Neural cell (in vitro differentiated cells): ENCODE measurements at regions not wholly inside any gene's neighbourhood (a gene's known extent, or its start where the extent isn't known, plus 50 kb on each side); places are given as distances from the start of the nearest gene placed in this dataset.

ENCODE experiments used
- H2AFZ ChIP-seq: fragments of 200-600, 300-800 bp; sonication (generic), shearing (Covaris generic); 2 replicates; pipeline ENCODE4 v1.6.0; 2014; ENCODE audit warnings: low read depth, mild to moderate bottlenecking, antibody characterized with exemption, low read length, moderate library complexity
- H3F3A ChIP-seq: fragments of 200-600 bp; shearing (Covaris generic); 2 replicates; pipeline ENCODE4 v1.6.1; 2016; ENCODE audit warnings: mild to moderate bottlenecking, moderate library complexity, mixed read lengths, antibody characterized with exemption, low read length; ENCODE audit not compliant: insufficient read depth, poor library complexity, severe bottlenecking
- H3K27ac ChIP-seq: fragments of 200-600, 300-800 bp; sonication (generic), shearing (Covaris generic); 2 replicates; pipeline ENCODE4 v1.5.1; 2014; ENCODE audit warnings: mild to moderate bottlenecking, low read length, moderate library complexity
- H3K27me3 ChIP-seq: fragments of 300-800, 200-600 bp; sonication (generic), shearing (Covaris generic); 2 replicates; pipeline ENCODE4 v1.6.0; 2014; ENCODE audit warnings: mild to moderate bottlenecking, low read depth, low read length, moderate library complexity; ENCODE audit not compliant: insufficient read depth
- H3K36me3 ChIP-seq: fragments of 300-800, 200-600 bp; sonication (generic), shearing (Covaris generic); 2 replicates; pipeline ENCODE4 v1.5.1; 2014; ENCODE audit warnings: mild to moderate bottlenecking, antibody characterized with exemption, low read length, moderate library complexity; ENCODE audit not compliant: insufficient read depth
- H3K4me2 ChIP-seq: fragments of 300-800, 200-600 bp; sonication (generic), shearing (Covaris generic); 2 replicates; pipeline ENCODE4 v1.6.0; 2014; ENCODE audit warnings: mild to moderate bottlenecking, low read length
- H3K4me3 ChIP-seq: fragments of 300-800, 200-600 bp; sonication (generic), shearing (Covaris generic); 2 replicates; pipeline ENCODE4 v1.5.1; 2014; ENCODE audit warnings: mild to moderate bottlenecking, low read length, moderate library complexity
- H3K79me2 ChIP-seq: fragments of 200-600 bp; shearing (Covaris generic); replicated peaks from 2 replicates; pipeline ENCODE4 v1.6.0; 2014; ENCODE audit warnings: mild to moderate bottlenecking, low read length, moderate library complexity; ENCODE audit not compliant: insufficient read depth
- H3K9ac ChIP-seq: fragments of 300-800, 200-600 bp; sonication (generic), shearing (Covaris generic); 2 replicates; pipeline ENCODE4 v1.6.1; 2016; ENCODE audit warnings: mild to moderate bottlenecking, low read length, mixed read lengths
- H3K9me2 ChIP-seq: fragments of 200-600 bp; shearing (Covaris generic); 2 replicates; pipeline ENCODE4 v1.6.1; 2016; ENCODE audit warnings: mild to moderate bottlenecking, low read length, mixed read lengths; ENCODE audit not compliant: insufficient read depth
- H3K9me3 ChIP-seq: fragments of 200-600, 300-800 bp; sonication (generic), shearing (Covaris generic); 2 replicates; pipeline ENCODE4 v1.6.1; 2016; ENCODE audit warnings: mild to moderate bottlenecking, mixed run types, low read length, moderate library complexity, mixed read lengths
- H4K20me1 ChIP-seq: fragments of 200-600 bp; shearing (Covaris generic); 2 replicates; pipeline ENCODE4 v1.6.1; 2016; ENCODE audit warnings: mild to moderate bottlenecking, mixed run types; ENCODE audit not compliant: insufficient read depth
- EP300 ChIP-seq: fragments of 450-650 bp; conservative IDR thresholded peaks from 2 replicates; pipeline ENCODE4 v1.6.1; 2014; ENCODE audit warnings: antibody characterized with exemption, mild to moderate bottlenecking, moderate library complexity; ENCODE audit not compliant: poor library complexity, severe bottlenecking
- EZH2 ChIP-seq: fragments of 200-600, 300-800 bp; shearing (Covaris generic), sonication (generic); IDR thresholded peaks from 2 replicates; pipeline ENCODE4 v1.6.1; 2014; ENCODE audit warnings: antibody characterized with exemption, low read length, borderline replicate concordance, mild to moderate bottlenecking; ENCODE audit not compliant: insufficient read depth, poor library complexity, severe bottlenecking
- MXI1 ChIP-seq: fragments of 450-650 bp; conservative IDR thresholded peaks from 2 replicates; pipeline ENCODE4 v1.6.1; 2014; ENCODE audit warnings: antibody characterized with exemption, mild to moderate bottlenecking; ENCODE audit not compliant: poor library complexity, severe bottlenecking
- POLR2AphosphoS5 ChIP-seq: IDR thresholded peaks from 2 replicates; pipeline ENCODE4 v1.6.1; 2012
- RAD21 ChIP-seq: fragments of 450-650 bp; conservative IDR thresholded peaks from 2 replicates; pipeline ENCODE4 v1.6.1; 2014; ENCODE audit warnings: antibody characterized with exemption, mild to moderate bottlenecking, moderate library complexity
- SMC3 ChIP-seq: fragments of 450-650 bp; conservative IDR thresholded peaks from 2 replicates; pipeline ENCODE4 v1.6.1; 2014; ENCODE audit warnings: antibody characterized with exemption, mild to moderate bottlenecking, moderate library complexity; ENCODE audit not compliant: poor library complexity
- TAF1 ChIP-seq: IDR thresholded peaks from 2 replicates; pipeline ENCODE4 v1.6.1; 2012; ENCODE audit warnings: low read depth
- TF ChIP-seq, protein P1 (sequence below): fragments of 450-650 bp; IDR thresholded peaks from 2 replicates; pipeline ENCODE4 v1.5.1; 2014; ENCODE audit warnings: antibody characterized with exemption, mild to moderate bottlenecking, moderate library complexity; ENCODE audit not compliant: poor library complexity, severe bottlenecking
- TF ChIP-seq, protein P2 (sequence below): IDR thresholded peaks from 2 replicates; pipeline ENCODE4 v1.6.1; 2012; ENCODE audit warnings: borderline replicate concordance

DNA sequence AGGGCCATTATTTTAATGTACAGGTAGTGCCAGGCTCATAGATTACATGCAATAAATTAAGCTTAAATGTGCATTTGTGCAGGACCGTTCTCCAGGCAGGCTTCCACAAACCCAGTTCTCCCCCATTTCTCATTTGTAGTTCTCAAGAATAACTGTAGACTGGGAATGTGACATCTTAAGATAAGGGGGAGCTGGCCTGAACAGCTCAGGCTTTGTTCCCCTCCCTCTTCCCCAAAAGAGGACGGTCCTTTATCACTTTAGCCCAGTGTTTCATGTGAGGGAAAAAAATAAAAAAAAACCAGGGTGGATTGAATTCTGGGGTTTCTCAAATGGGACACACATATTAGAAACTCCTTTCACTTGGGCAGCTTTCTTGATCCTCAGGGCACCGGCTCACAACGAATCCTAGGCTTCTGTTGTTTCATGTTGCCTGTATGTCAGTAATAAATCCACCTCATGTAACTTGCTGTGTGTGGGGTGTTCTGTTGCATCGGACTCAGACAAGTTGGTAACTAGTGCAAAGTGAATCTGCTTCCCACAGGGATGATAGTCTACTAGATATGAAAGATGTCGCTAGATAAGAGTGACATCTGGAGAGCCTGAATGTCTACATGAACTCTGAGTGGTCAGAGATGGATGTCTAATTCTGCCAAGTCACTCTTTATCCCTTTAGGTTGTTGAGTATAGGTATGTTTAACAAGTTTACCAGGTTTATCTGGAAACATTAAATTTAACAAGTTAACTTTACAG, 2030.6 kb upstream of the NUDT12 start:
- Histone ChIP-seq H2AFZ (no peak overlapping the region), H3K79me2 (no peaks in the 10 kb centered on the region), H3K4me2 (no peak overlapping the region), H3K27ac (no peak overlapping the region), H3K27me3 (no peaks in the 10 kb centered on the region), H3K9me2 (no peaks in the 10 kb centered on the region), H3K36me3 (no peaks in the 10 kb centered on the region), H3K9me3 (no peaks in the 10 kb centered on the region), H3K4me3 (no peak overlapping the region), H3K9ac (no peak overlapping the region), H3F3A (no peaks in the 10 kb centered on the region), H4K20me1 (no peaks in the 10 kb centered on the region)
- TF ChIP-seq EZH2 = no peak
- TF ChIP-seq, protein P1, sequence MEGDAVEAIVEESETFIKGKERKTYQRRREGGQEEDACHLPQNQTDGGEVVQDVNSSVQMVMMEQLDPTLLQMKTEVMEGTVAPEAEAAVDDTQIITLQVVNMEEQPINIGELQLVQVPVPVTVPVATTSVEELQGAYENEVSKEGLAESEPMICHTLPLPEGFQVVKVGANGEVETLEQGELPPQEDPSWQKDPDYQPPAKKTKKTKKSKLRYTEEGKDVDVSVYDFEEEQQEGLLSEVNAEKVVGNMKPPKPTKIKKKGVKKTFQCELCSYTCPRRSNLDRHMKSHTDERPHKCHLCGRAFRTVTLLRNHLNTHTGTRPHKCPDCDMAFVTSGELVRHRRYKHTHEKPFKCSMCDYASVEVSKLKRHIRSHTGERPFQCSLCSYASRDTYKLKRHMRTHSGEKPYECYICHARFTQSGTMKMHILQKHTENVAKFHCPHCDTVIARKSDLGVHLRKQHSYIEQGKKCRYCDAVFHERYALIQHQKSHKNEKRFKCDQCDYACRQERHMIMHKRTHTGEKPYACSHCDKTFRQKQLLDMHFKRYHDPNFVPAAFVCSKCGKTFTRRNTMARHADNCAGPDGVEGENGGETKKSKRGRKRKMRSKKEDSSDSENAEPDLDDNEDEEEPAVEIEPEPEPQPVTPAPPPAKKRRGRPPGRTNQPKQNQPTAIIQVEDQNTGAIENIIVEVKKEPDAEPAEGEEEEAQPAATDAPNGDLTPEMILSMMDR = no peak
- TF ChIP-seq POLR2AphosphoS5 = no peak
- TF ChIP-seq EP300 = no peak
- no peak for TF ChIP-seq TAF1

DNA sequence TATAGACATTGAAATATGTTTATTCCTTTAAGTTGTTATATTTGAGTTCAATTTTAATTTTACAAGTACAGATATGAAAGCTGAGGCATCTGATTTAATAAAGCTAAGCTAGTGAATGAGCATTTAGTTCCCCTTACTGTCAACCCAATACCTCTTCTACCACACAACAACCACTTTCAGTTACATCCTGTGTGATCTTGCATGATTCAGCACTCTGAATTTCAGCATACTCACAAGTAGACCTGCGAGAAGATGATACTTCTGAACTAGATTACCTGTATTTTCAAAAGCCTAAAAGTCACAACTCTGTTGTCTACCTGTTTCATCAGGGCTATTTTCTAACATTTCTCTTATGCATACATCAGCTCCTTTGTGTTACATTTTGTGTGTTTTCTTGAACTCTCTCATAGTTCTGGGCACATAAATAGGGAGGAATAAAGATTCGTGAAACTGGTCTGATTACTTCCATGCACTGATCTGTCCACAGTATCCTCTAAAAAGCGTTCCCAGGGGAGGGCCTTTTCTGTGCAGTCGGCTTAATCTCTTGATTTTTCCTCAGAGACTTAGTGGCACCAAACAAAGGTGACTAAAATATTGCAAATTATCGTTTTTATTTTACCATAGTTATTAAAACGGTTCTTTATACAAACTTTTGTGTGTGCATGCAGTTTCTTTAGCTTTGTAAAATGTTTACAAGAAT, 2025.5 kb upstream of the NUDT12 start:
- no peaks in the 10 kb centered on the region for H3K9me3 ChIP-seq
- no peaks in the 10 kb centered on the region for H3K79me2 ChIP-seq
- H3K4me2 ChIP-seq = no peak overlapping the region
- no peaks in the 10 kb centered on the region for H4K20me1 ChIP-seq
- H3K27ac ChIP-seq = no peak overlapping the region
- no peaks in the 10 kb centered on the region for H3K27me3 ChIP-seq
- TF ChIP-seq TAF1 = no peak
- TF ChIP-seq MXI1 = no peak
- TF ChIP-seq, protein P2, sequence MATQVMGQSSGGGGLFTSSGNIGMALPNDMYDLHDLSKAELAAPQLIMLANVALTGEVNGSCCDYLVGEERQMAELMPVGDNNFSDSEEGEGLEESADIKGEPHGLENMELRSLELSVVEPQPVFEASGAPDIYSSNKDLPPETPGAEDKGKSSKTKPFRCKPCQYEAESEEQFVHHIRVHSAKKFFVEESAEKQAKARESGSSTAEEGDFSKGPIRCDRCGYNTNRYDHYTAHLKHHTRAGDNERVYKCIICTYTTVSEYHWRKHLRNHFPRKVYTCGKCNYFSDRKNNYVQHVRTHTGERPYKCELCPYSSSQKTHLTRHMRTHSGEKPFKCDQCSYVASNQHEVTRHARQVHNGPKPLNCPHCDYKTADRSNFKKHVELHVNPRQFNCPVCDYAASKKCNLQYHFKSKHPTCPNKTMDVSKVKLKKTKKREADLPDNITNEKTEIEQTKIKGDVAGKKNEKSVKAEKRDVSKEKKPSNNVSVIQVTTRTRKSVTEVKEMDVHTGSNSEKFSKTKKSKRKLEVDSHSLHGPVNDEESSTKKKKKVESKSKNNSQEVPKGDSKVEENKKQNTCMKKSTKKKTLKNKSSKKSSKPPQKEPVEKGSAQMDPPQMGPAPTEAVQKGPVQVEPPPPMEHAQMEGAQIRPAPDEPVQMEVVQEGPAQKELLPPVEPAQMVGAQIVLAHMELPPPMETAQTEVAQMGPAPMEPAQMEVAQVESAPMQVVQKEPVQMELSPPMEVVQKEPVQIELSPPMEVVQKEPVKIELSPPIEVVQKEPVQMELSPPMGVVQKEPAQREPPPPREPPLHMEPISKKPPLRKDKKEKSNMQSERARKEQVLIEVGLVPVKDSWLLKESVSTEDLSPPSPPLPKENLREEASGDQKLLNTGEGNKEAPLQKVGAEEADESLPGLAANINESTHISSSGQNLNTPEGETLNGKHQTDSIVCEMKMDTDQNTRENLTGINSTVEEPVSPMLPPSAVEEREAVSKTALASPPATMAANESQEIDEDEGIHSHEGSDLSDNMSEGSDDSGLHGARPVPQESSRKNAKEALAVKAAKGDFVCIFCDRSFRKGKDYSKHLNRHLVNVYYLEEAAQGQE = no peak
- no peak for TF ChIP-seq EP300
- TF ChIP-seq, protein P1 = no peak
- TF ChIP-seq EZH2 = no peak
- no peak for TF ChIP-seq SMC3
- TF ChIP-seq RAD21 = no peak
- TF ChIP-seq POLR2AphosphoS5 = no peak
- no peaks in the 10 kb centered on the region for H3K36me3 ChIP-seq
- H2AFZ ChIP-seq = no peak overlapping the region
- H3K9ac ChIP-seq = no peak overlapping the region
- no peaks in the 10 kb centered on the region for H3K9me2 ChIP-seq
- no peaks in the 10 kb centered on the region for H3F3A ChIP-seq
- H3K4me3 ChIP-seq = no peak overlapping the region
